GM19467 (cell line): ENCODE measurements at regions not wholly inside any gene's neighbourhood (a gene's known extent, or its start where the extent isn't known, plus 50 kb on each side); places are given as distances from the start of the nearest gene placed in this dataset.
A peak's percentile ranks its signal among the peaks of the same experiment; 100 is the strongest.
"Not testable (repeated sequence)": the region's sequence is repeated elsewhere in the genome, so short reads cannot be mapped to it uniquely, and the experiment has no call there.

Experiments used
- ATAC-seq: cut with Tn5 transposase; IDR thresholded peaks from one replicate; pipeline ENCODE4 v1.9.1; 2021; ENCODE audit warnings: mild to moderate bottlenecking, moderate library complexity; ENCODE audit not compliant: unreplicated experiment

GRCh38 chr3:56927855-56928254 lies 126.1 kb upstream of the ARHGEF3 start:
- no peak for ATAC-seq

DNA sequence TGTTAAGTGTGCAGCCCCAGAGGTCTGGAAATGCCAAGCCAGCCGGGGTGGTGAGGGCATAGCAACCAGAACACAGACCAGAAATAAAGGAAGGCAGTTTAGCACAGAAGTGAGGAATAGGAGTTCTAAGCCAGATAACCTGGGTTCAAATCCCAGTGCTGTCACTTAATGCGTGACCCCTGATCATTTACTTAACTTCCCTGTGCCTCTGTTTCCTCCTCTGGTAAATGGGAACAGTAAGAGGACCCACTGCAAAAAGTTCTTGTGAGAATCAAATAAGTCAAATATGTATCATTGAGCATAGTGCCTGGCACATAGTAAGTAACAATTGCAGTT lies 125.2 kb upstream of the ARHGEF3 start:
- ATAC-seq = no peak

GRCh38 chr3:56926243-56926946 lies 124.6 kb upstream of the ARHGEF3 start:
- no peak for ATAC-seq

DNA sequence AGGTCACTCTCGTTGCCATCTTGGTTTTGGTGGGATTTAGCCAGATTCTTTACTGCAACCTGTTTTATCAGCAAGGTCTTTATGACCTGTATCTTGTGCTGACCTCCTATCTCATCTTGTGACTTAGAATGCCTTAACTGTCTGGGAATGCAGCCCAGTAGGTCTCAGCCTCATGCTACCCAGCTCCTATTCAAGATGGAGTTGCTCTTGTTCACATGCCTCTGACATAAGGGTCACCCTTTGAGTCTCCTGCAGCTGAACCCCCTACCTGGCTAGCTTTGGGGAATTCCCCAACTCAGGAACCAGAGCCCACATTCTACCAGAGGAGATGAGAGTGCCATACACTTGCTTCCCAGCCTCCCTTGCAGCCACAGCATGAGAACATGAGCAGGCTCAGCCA lies 123.0 kb upstream of the ARHGEF3 start:
- ATAC-seq = not testable (repeated sequence)

GRCh38 chr3:56923526-56924224 lies 121.9 kb upstream of the ARHGEF3 start:
- ATAC-seq = no peak

DNA sequence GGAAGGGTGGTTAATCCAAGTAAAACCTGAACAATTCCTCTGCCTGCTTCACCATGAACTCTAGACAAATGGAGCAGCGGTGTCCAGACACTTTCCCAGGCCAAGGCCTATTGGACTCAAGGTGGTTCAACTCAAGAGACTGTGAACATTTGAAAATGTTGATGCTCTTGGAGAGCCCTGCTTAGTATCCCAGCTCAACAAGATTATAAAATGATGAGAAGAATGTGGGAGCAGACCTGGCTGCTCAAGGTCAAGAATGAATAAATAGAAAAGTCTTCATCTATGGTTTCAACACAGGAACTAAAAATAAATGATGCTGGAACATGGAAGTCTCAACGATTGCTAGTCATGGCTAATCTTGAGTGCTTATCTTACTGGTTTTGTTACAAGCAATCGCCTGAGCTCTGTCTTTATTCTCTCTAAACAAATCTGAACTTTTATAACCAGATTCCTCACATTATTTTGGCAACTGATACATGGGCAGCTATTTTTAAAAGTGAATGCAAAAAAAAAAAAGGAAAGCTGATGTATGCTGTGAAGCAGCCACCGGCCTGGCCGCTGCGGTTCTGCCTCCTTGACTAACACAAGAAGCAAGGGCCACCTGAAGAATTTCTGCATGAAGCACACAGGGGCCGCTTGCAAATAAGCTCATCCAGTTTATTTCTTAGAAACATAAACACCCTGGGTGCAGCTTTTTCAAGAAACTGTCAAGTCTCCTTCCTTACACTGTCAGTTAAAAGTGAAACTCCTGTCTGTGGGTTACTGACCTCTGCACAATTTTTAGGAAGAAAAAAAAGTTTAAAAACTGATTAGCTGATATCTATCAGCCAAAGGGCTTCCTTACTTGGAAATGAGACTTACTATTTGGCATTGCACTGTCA lies 120.1 kb upstream of the ARHGEF3 start:
- no peak for ATAC-seq

DNA sequence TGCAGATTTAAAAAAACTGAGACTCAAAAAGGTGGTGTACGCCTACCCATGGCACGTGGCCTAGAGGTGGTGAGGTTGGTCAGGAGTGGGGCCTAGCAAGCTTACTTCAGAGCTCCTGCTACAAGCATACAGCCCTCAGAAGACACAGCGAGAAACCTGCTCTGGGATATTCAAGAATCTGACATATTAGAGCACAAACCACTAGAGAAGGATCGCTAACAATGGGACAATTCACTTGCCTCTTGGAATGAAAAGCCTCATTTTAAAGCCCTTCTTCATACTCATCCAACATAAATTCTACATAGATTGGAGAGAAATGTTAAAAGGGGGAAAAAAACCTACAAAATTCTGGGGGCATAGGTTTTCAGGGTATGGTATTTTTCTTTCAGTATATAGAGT lies 118.0 kb upstream of the ARHGEF3 start:
- ATAC-seq = no peak

- ATAC-seq = no peak
These were observed 117.5 kb upstream of the ARHGEF3 start for GRCh38 chr3:56919137-56919796.

DNA sequence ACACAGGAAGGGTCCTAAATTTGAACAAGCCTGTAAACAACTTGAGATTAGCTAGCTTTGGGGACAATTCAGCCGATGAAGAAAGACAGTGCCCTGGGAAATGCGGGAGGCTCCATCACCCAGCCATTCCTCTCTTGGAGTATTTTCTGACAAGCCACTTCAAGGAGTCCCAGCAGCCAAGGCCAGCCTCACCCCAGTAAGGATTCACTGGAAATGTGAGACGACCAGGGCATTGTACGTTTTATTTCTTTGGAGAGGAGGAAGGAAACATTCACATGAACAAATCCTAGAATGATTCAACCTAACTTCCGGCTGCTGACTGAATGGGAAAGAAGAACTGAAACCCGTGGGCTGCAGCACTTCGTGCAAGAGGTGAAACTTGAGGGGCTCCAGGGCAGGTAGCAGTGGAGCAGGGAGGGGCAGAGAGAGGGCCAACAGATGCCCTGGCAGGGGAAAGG lies 116.4 kb upstream of the ARHGEF3 start:
- ATAC-seq = peak; percentile 46

- peak; percentile 66 for ATAC-seq
These were observed 115.8 kb upstream of the ARHGEF3 start for GRCh38 chr3:56917361-56918110.

- ATAC-seq = no peak
These were observed 115.1 kb upstream of the ARHGEF3 start for GRCh38 chr3:56916716-56917360.

- peak; percentile 43 for ATAC-seq
These were observed 114.3 kb upstream of the ARHGEF3 start for GRCh38 chr3:56915966-56916586.

DNA sequence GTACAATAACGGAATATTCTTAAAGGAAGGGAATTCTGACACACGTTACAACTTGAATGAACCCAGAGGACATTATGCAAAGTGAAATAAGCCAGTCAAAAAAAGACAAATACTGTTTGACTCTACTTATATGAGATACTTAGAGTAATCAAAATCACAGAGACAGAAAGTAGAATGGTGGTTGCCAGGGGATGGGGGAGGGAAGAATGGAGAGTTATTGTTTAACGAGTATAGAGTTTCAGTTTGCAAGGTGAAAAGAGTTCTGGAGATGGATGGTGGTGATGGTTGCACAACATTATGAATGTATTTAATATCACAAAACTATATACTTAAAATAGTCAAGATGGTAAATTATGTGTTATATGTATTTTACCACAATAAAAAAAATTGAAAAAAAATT lies 112.9 kb upstream of the ARHGEF3 start:
- no peak for ATAC-seq

DNA sequence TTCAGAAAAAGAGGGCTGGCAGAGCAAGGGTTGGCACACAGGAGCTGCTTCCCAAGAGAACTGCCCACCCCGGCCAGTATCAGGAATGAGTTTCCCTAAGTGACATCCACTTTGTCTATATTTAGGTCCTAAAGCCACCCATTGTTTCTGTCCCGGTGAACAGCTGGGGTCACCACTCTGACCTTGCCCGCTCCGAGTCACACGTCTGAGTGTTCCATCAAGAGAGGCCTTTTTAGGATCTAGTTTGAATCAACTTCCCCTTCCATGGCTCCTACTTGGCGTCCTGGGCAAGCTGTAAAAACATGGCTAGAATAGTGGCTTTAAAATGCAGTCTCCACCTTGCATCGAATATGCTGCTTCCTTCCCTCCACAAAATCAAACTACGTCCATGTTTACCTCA lies 109.6 kb upstream of the ARHGEF3 start:
- no peak for ATAC-seq

DNA sequence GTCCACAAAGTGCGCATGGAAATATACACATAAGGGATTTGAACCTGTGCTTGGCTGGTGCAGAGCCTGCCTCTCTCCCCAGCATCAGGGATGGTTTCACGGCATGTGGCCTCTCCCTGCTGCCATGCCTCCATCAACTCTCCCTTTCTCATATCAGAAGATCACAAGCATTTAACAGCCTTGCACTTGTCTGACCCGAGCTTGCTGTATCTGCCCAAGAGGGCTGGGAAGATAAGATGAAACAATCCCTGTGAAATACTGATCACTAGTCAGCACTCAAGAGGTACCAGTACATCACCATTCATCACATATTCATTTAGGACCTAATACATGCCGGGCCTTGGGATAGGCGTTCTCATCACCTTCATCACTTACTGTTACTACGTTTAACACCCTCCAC lies 107.6 kb upstream of the ARHGEF3 start:
- no peak for ATAC-seq

DNA sequence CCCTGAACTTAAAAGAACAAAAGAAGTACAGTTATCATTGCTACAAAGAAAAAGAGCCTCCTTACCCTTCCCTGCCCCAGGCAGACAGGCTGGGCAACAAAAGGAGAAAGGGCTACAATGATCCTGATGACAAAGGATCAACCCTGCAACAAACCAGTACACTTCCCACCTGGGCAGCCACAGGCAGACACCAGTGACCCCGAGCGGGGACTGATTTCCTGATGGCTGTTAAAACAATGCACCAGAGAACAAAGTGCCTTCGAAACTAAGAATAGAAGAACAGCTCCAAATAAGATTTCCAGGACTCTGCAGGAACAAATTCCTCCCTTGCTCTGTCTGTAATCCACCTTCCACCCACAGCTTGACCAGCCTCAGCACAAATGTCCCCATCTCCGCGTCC lies 106.3 kb upstream of the ARHGEF3 start:
- ATAC-seq = no peak

GRCh38 chr3:56904552-56905215 lies 102.9 kb upstream of the ARHGEF3 start:
- ATAC-seq = no peak

GRCh38 chr3:56903231-56903782 lies 101.6 kb upstream of the ARHGEF3 start:
- no peak for ATAC-seq
